IMR-90 (cell line): ENCODE measurements at regions not wholly inside any gene's neighbourhood (a gene's known extent, or its start where the extent isn't known, plus 50 kb on each side); places are given as distances from the start of the nearest gene placed in this dataset.

ENCODE experiments used
- ATAC-seq: fragments of 200-7000 bp; cut with Tn5 transposase; 2 replicates; pipeline ENCODE4 v1.9.1; 2020; ENCODE audit warnings: low read depth, mild to moderate bottlenecking, moderate library complexity
- BruUV-seq: library from RNA; stranded (reverse); fragments of 400-500 nt; replicated peaks from 2 replicates; lab custom pipeline; 2021; lab: Mats Ljungman, UMichigan
- CTCF ChIA-PET: fragments of 300-600 bp; formaldehyde crosslinking; extraction: SDS; loops from one replicate; lab custom pipeline; 2021; ENCODE audit warnings: antibody characterized with exemption; lab: Yijun Ruan, JAX
- POLR2A ChIA-PET: fragments of 300-600 bp; sonication (Branson Sonifier 250); formaldehyde crosslinking; loops from one replicate; lab custom pipeline; 2022; ENCODE audit warnings: antibody characterized with exemption; ENCODE audit not compliant: unreplicated experiment; lab: Charles Lee
- DNase-seq: peaks from one replicate; pipeline ENCODE4 v3.0.0; 2013
- H2AFZ ChIP-seq: replicated peaks from 2 replicates; pipeline ENCODE3; 2013; ENCODE audit warnings: low read length, mild to moderate bottlenecking; ENCODE audit not compliant: poor library complexity
- H2AK5ac ChIP-seq: 2 replicates; pipeline ENCODE4 v1.6.1; 2013; ENCODE audit warnings: low read depth, low read length, inconsistent platforms
- H2AK9ac ChIP-seq: replicated peaks from 2 replicates; pipeline ENCODE3; 2013; ENCODE audit warnings: mild to moderate bottlenecking, low read depth, low read length, moderate library complexity; ENCODE audit not compliant: poor library complexity
- H2BK120ac ChIP-seq: 2 replicates; pipeline ENCODE4 v1.6.1; 2013; ENCODE audit warnings: low read depth, low read length, inconsistent platforms
- H2BK15ac ChIP-seq: 3 replicates; pipeline ENCODE4 v1.6.1; 2013; ENCODE audit warnings: low read depth, low read length, inconsistent platforms
- H2BK20ac ChIP-seq: 2 replicates; pipeline ENCODE4 v1.6.1; 2013; ENCODE audit warnings: low read depth, mild to moderate bottlenecking, inconsistent platforms, low read length, moderate library complexity
- H2BK5ac ChIP-seq: 2 replicates; pipeline ENCODE4 v1.6.1; 2013; ENCODE audit warnings: mild to moderate bottlenecking, low read depth, low read length, inconsistent platforms; ENCODE audit not compliant: poor library complexity, severe bottlenecking
- H3K14ac ChIP-seq: replicated peaks from 2 replicates; pipeline ENCODE4 v1.6.1; 2013; ENCODE audit warnings: low read depth, low read length, inconsistent platforms
- H3K18ac ChIP-seq: 2 replicates; pipeline ENCODE4 v1.6.1; 2013; ENCODE audit warnings: low read depth, low read length, control low read depth
- H3K23ac ChIP-seq: 2 replicates; pipeline ENCODE4 v1.6.1; 2013; ENCODE audit warnings: low read depth, low read length, inconsistent platforms
- H3K27ac ChIP-seq: 2 replicates; pipeline ENCODE4 v1.5.1; 2013; ENCODE audit warnings: mild to moderate bottlenecking, control low read depth, low read length; ENCODE audit not compliant: insufficient read depth
- H3K27me3 ChIP-seq: 2 replicates; pipeline ENCODE4 v1.6.1; 2013; ENCODE audit warnings: low read length; ENCODE audit not compliant: control insufficient read depth, insufficient read depth
- H3K36me3 ChIP-seq: 2 replicates; pipeline ENCODE4 v1.6.1; 2013; ENCODE audit warnings: low read length, mixed read lengths; ENCODE audit not compliant: control insufficient read depth, insufficient read depth
- H3K4ac ChIP-seq: 2 replicates; pipeline ENCODE4 v1.6.1; 2013; ENCODE audit warnings: low read depth, low read length, inconsistent platforms
- H3K4me1 ChIP-seq: 2 replicates; pipeline ENCODE4 v1.6.1; 2013; ENCODE audit warnings: low read length, mixed read lengths; ENCODE audit not compliant: control insufficient read depth, insufficient read depth
- H3K4me2 ChIP-seq: 2 replicates; pipeline ENCODE4 v1.6.1; 2013; ENCODE audit warnings: low read depth, mild to moderate bottlenecking, control low read depth, low read length, moderate library complexity
- H3K4me3 ChIP-seq: 2 replicates; pipeline ENCODE4 v1.5.1; 2013; ENCODE audit warnings: low read depth, mild to moderate bottlenecking, control low read depth, low read length, moderate library complexity; ENCODE audit not compliant: insufficient read depth
- H3K56ac ChIP-seq: 2 replicates; pipeline ENCODE4 v1.6.1; 2013; ENCODE audit warnings: low read length, inconsistent platforms; ENCODE audit not compliant: insufficient read depth; ENCODE audit errors: extremely low read depth
- H3K79me1 ChIP-seq, 2 experiments: 2 replicates each; pipeline ENCODE4 v1.6.1; 2013; ENCODE audit warnings: low read length in 2 of 2, inconsistent platforms in 1 of 2, low read depth in 1 of 2
- H3K9ac ChIP-seq: 2 replicates; pipeline ENCODE4 v1.6.1; 2013; ENCODE audit warnings: low read depth, low read length, control low read depth
- H3K9me1 ChIP-seq: 2 replicates; pipeline ENCODE4 v1.6.1; 2013; ENCODE audit warnings: low read length, inconsistent platforms; ENCODE audit not compliant: insufficient read depth
- H3K9me3 ChIP-seq: 2 replicates; pipeline ENCODE4 v1.6.1; 2013; ENCODE audit warnings: low read length; ENCODE audit not compliant: control insufficient read depth, insufficient read depth
- H4K20me1 ChIP-seq: 2 replicates; pipeline ENCODE4 v1.6.1; 2013; ENCODE audit warnings: low read length, inconsistent platforms; ENCODE audit not compliant: insufficient read depth
- H4K5ac ChIP-seq: 2 replicates; pipeline ENCODE4 v1.6.1; 2013; ENCODE audit warnings: mild to moderate bottlenecking, low read depth, low read length, control low read depth
- H4K8ac ChIP-seq, 2 experiments: 2 replicates each; pipeline ENCODE4 v1.6.1; 2013; ENCODE audit warnings: low read depth in 2 of 2, low read length in 2 of 2, control low read depth in 1 of 2, inconsistent platforms in 1 of 2
- H4K91ac ChIP-seq: 2 replicates; pipeline ENCODE4 v1.6.1; 2013; ENCODE audit warnings: low read depth, low read length, inconsistent platforms; ENCODE audit not compliant: insufficient read depth
- BHLHE40 ChIP-seq: fragments of 150-350 bp; IDR thresholded peaks from 2 replicates; pipeline ENCODE4 v1.6.1; 2016; ENCODE audit warnings: mild to moderate bottlenecking, low read depth, low read length
- CEBPB ChIP-seq: IDR thresholded peaks from 2 replicates; pipeline ENCODE4 v1.6.1; 2012; ENCODE audit warnings: low read depth, low read length, improper control_type of control experiment
- CHD1 ChIP-seq: IDR thresholded peaks from 2 replicates; pipeline ENCODE4 v1.6.1; 2012; ENCODE audit warnings: low read depth, low read length, improper control_type of control experiment
- ELK1 ChIP-seq: fragments of 150-350 bp; IDR thresholded peaks from 2 replicates; pipeline ENCODE4 v1.6.1; 2016; ENCODE audit warnings: low read depth, mild to moderate bottlenecking, low read length, moderate library complexity, borderline replicate concordance
- FOS ChIP-seq: fragments of 150-350 bp; IDR thresholded peaks from 2 replicates; pipeline ENCODE4 v1.6.1; 2016; ENCODE audit warnings: low read depth, low read length
- MAFK ChIP-seq: IDR thresholded peaks from 2 replicates; pipeline ENCODE4 v1.6.1; 2012; ENCODE audit warnings: low read depth, low read length, improper control_type of control experiment
- MAZ ChIP-seq: IDR thresholded peaks from 2 replicates; pipeline ENCODE4 v1.6.1; 2012; ENCODE audit warnings: low read depth, mild to moderate bottlenecking, low read length, improper control_type of control experiment, moderate library complexity, borderline replicate concordance
- MXI1 ChIP-seq: IDR thresholded peaks from 2 replicates; pipeline ENCODE4 v1.6.1; 2012; ENCODE audit warnings: low read depth, mild to moderate bottlenecking, low read length, moderate library complexity, borderline replicate concordance
- NFE2L2 ChIP-seq: fragments of 150-350 bp; IDR thresholded peaks from 2 replicates; pipeline ENCODE4 v1.6.1; 2016; ENCODE audit warnings: low read depth, mild to moderate bottlenecking, low read length
- POLR2A ChIP-seq: IDR thresholded peaks from 2 replicates; pipeline ENCODE4 v1.6.1; 2012; ENCODE audit warnings: mild to moderate bottlenecking, low read depth, low read length
- RAD21 ChIP-seq: IDR thresholded peaks from 2 replicates; pipeline ENCODE4 v1.6.1; 2012; ENCODE audit warnings: low read length, improper control_type of control experiment
- RCOR1 ChIP-seq: IDR thresholded peaks from 2 replicates; pipeline ENCODE4 v1.6.1; 2012; ENCODE audit warnings: mild to moderate bottlenecking, low read length, improper control_type of control experiment; ENCODE audit not compliant: insufficient replicate concordance
- RFX5 ChIP-seq: IDR thresholded peaks from 2 replicates; pipeline ENCODE4 v1.8.0; 2012; ENCODE audit warnings: low read depth, mild to moderate bottlenecking, low read length, moderate library complexity
- SMC3 ChIP-seq: fragments of 150-350 bp; IDR thresholded peaks from 2 replicates; pipeline ENCODE4 v1.6.1; 2016; ENCODE audit warnings: low read depth, mild to moderate bottlenecking, antibody characterized with exemption, low read length, moderate library complexity
- USF2 ChIP-seq: fragments of 150-350 bp; IDR thresholded peaks from 2 replicates; pipeline ENCODE4 v1.6.1; 2017; ENCODE audit warnings: mild to moderate bottlenecking, antibody characterized with exemption, low read length, low read depth
- WGBS, 2 experiments: methylation state at CpG; one replicate each; pipeline versions ENCODE4 v1.1.5 to v1.1.7; 2013; ENCODE audit warnings: missing lambda C conversion rate in 2 of 2; ENCODE audit not compliant: insufficient read length in 1 of 2; ENCODE audit errors: extremely low coverage in 2 of 2; 5-methylcytosine and 5-hydroxymethylcytosine counted together
- dilution Hi-C: fragments of 300-500 bp; cut with HindIII; formaldehyde crosslinking; loops from one replicate; pipeline ENCODE4 v1.14.3; 2018; ENCODE audit warnings: low sequenced_read_pairs; ENCODE audit not compliant: unreplicated experiment
- in situ Hi-C: fragments of 300-500 bp; cut with MboI; formaldehyde crosslinking; loops from 3 replicates; pipeline ENCODE4 v1.14.3; 2019; ENCODE audit warnings: low sequenced_read_pairs, inconsistent platforms, mixed read lengths
- intact Hi-C: fragments of 100-400 bp; cut with micrococcal nuclease; formaldehyde crosslinking; loops from 2 replicates; pipeline ENCODE4 v1.10.0; 2022
- TF ChIP-seq, protein P1 (sequence below): conservative IDR thresholded peaks from 2 replicates; pipeline ENCODE4 v1.5.1; 2012; ENCODE audit warnings: mild to moderate bottlenecking, low read depth, low read length, improper control_type of control experiment

DNA sequence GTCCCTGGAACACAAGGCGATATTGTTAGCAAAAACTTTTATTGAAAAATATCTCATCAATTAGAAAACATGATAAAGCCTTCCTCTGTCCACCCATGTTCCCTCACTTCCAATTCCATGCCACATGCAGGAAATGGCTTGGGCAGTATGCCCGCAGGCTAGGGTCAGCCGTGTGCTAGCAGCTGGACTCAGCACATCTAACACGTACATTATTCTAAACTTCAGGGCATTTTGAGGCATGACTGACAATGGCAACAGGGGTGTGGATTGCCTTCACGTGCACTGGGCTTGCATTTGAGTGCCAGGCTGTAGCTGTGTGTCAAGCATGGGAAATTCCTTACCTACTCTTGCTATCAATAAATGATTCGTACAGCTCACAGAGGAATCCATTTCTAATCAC lies 642.1 kb downstream of the INHBA start:
- no peak overlapping the region for H3K4ac ChIP-seq
- peaks cover 2% of the 10 kb centered on the region; the same call in 1 of the 2 replicates for H3K4me1 ChIP-seq
- in situ Hi-C loops = no loop called here
- H3K4me3 ChIP-seq = no peak overlapping the region
- ChIA-PET CTCF (no interaction called here), POLR2A (no interaction called here)
- no peak overlapping the region for H3K27ac ChIP-seq
- no peaks in the 10 kb centered on the region for H3K27me3 ChIP-seq
- peak overlapping the region; percentile 56 for H2AFZ ChIP-seq
- no peak overlapping the region for H2BK20ac ChIP-seq
- no peak overlapping the region for H4K91ac ChIP-seq
- no peaks in the 10 kb centered on the region for H3K9me3 ChIP-seq
- H2BK120ac ChIP-seq = no peak overlapping the region
- H3K4me2 ChIP-seq = no peak overlapping the region
- H2BK5ac ChIP-seq = no peak overlapping the region
- H4K20me1 ChIP-seq = no peaks in the 10 kb centered on the region
- intact Hi-C loops = no loop called here
- peak overlapping the region; percentile 22; the same call in 1 of the 2 replicates for H3K14ac ChIP-seq
- ATAC-seq (no peak), DNase-seq (no peak)
- TF ChIP-seq POLR2A = no peak
- TF ChIP-seq MXI1 = no peak
- no peak for TF ChIP-seq BHLHE40
- no peak for TF ChIP-seq RAD21
- no peak for TF ChIP-seq MAZ
- TF ChIP-seq CHD1 = no peak
- TF ChIP-seq FOS = no peak
- no peak for TF ChIP-seq MAFK
- TF ChIP-seq, protein P1, sequence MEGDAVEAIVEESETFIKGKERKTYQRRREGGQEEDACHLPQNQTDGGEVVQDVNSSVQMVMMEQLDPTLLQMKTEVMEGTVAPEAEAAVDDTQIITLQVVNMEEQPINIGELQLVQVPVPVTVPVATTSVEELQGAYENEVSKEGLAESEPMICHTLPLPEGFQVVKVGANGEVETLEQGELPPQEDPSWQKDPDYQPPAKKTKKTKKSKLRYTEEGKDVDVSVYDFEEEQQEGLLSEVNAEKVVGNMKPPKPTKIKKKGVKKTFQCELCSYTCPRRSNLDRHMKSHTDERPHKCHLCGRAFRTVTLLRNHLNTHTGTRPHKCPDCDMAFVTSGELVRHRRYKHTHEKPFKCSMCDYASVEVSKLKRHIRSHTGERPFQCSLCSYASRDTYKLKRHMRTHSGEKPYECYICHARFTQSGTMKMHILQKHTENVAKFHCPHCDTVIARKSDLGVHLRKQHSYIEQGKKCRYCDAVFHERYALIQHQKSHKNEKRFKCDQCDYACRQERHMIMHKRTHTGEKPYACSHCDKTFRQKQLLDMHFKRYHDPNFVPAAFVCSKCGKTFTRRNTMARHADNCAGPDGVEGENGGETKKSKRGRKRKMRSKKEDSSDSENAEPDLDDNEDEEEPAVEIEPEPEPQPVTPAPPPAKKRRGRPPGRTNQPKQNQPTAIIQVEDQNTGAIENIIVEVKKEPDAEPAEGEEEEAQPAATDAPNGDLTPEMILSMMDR = no peak
- no peak for TF ChIP-seq SMC3
- TF ChIP-seq USF2 = no peak
- TF ChIP-seq RFX5 = no peak
- no peak for TF ChIP-seq CEBPB
- TF ChIP-seq ELK1 = no peak
- no peak for TF ChIP-seq NFE2L2
- no peak for TF ChIP-seq RCOR1
- no peaks in the 10 kb centered on the region for H3K9me1 ChIP-seq
- dilution Hi-C loops = no loop called here
- peak overlapping the region; percentile 61 for H2AK5ac ChIP-seq
- no peaks in the 10 kb centered on the region for H3K79me1 ChIP-seq
- no peak overlapping the region for H4K5ac ChIP-seq
- no peak overlapping the region for H4K8ac ChIP-seq
- no peaks in the 10 kb centered on the region for H3K36me3 ChIP-seq
- no CpG with 5 or more reads among the region's 6 CpGs for whole genome bisulfite sequencing, 2 experiments
- no peak overlapping the region for H3K9ac ChIP-seq
- no peak overlapping the region for H3K23ac ChIP-seq
- no peak overlapping the region for H2AK9ac ChIP-seq
- no peak overlapping the region for H3K56ac ChIP-seq
- H2BK15ac ChIP-seq = 0 out of 3 replicates have a peak overlapping the region, but pooled peaks have one; percentile 21
- no TSS peak for BruUV-seq
- H3K18ac ChIP-seq = no peak overlapping the region
